GM12872 (cell line): ENCODE measurements at regions not wholly inside any gene's neighbourhood (a gene's known extent, or its start where the extent isn't known, plus 50 kb on each side); places are given as distances from the start of the nearest gene placed in this dataset.

ENCODE experiments used
- CTCF ChIP-seq: IDR thresholded peaks from 3 replicates; pipeline ENCODE4 v1.5.1; 2011; ENCODE audit warnings: low read depth, mild to moderate bottlenecking, low read length, moderate library complexity; ENCODE audit not compliant: insufficient read depth

- no peak for TF ChIP-seq CTCF
Observed at GRCh38 chr3:102025606-102026270, 176.4 kb downstream of the NFKBIZ start.

DNA sequence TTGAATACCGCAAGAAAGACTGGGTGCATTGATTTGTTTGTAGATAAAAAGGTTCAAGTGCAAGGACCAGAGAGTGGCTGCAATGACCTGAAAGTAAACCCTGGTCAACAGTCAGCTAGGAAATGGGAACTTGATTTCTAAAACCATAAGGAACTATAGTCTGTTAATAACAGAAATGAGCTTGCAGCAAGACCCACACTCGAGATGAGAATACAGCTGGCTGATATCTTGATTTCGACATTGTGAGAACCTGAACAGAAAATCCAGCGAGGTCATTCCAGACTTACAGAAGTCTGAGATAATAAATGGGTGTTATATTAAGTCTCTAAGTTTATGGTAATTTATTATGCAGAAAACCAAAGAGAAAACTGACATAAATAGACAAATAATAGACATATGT is 177.3 kb downstream of the NFKBIZ start:
- TF ChIP-seq CTCF = no peak

GRCh38 chr3:102030661-102031060 is 181.3 kb downstream of the NFKBIZ start:
- TF ChIP-seq CTCF = no peak

DNA sequence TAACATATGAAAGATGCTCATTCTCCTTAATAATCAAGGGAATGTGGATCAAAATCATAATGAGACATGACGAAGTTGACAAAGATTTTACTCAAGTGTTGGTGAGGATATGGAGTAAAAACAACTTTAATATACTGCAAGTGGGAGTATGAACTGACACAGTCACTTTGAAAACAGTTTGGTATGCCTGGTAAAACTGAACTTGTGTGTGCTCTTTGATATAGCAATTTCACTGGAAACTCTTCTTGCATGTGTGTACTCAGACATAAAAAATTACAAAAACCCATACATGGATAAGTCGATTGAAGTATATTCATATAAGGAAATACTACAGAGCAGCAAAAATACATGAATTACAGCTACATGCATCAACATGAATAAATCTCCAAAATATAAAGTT is 182.5 kb downstream of the NFKBIZ start:
- TF ChIP-seq CTCF = no peak

GRCh38 chr3:102032491-102033383 is 183.4 kb downstream of the NFKBIZ start:
- TF ChIP-seq CTCF = no peak

DNA sequence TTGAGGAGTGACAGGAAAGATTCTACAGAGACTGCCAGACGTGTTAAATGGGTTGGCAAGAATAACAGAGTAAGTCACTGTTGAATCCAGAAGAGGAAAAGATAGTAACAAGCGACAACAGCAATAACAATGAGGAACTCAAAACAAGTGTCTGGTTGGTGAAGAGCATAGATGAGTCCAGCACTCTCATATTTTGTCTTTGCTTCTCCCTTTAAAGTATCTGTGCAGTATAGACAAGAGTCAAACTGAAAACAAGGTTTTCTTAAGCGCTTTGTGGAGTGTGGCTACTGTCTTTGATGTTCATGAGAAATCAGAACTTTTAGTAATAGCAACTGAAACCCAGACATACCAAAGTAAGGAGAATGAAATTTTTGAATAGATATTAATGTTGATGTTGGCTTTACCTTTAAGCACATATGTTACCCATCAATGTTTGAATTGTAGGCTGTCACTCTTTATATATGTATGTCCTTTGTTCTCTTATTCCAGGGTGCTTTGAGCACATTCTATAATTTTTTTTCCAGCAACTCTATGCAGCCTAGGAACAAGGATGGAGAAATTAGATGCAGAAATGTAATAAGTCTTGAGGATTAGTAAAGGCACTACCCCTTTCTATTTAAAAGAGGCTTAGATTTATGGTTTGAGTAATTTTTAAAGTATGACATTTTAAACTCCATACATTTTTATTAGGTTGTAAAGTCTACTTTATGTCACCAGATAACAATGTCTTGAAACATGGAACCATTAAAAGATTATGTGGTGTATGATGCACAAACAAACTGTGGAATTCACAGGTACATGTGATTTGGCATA is 185.5 kb downstream of the NFKBIZ start:
- no peak for TF ChIP-seq CTCF

GRCh38 chr3:102036017-102036416 is 186.7 kb downstream of the NFKBIZ start:
- TF ChIP-seq CTCF = no peak
